Activated naive CD8-positive, alpha-beta T cell (primary cell): ENCODE measurements at regions not wholly inside any gene's neighbourhood (a gene's known extent, or its start where the extent isn't known, plus 50 kb on each side); places are given as distances from the start of the nearest gene placed in this dataset.

ENCODE experiments used
- H3K27ac Mint-ChIP-seq: one replicate; pipeline ENCODE4 v1.8.0; 2021; ENCODE audit warnings: mixed read lengths
- H3K27me3 Mint-ChIP-seq: one replicate; pipeline ENCODE4 v1.8.0; 2021; ENCODE audit warnings: mixed read lengths
- H3K36me3 Mint-ChIP-seq: one replicate; pipeline ENCODE4 v1.8.0; 2021; ENCODE audit warnings: mixed read lengths
- H3K4me1 Mint-ChIP-seq: one replicate; pipeline ENCODE4 v1.8.0; 2021; ENCODE audit warnings: low read depth, mixed read lengths
- H3K4me3 Mint-ChIP-seq: one replicate; pipeline ENCODE4 v1.8.0; 2021; ENCODE audit warnings: mild to moderate bottlenecking, mixed read lengths
- H3K9me3 Mint-ChIP-seq: one replicate; pipeline ENCODE4 v1.8.0; 2021; ENCODE audit warnings: low read depth, mixed read lengths

DNA sequence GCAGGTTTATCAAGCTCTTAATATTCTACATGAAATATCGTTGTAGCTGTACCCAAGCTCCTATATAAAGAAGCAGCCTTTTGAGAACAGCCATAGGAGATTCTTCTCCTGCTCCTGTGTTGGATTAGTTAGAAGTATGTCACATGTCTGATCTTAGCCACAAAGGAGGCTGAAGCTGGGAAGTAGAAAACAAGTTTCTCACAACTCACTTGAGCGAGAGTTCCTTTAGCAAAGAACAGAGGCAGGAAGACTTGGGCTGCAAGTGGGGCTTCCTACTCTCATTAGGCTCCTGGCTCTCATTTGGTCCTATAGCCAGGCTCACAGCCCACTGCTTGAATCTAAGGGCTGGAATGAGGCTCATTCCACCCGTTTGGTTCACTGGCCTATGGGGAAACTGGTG is 281.9 kb downstream of the BTG1 start:
- Mint-ChIP-seq H3K27me3 (no peaks in the 10 kb centered on the region), H3K27ac (peak overlapping the region; percentile 46), H3K9me3 (no peaks in the 10 kb centered on the region), H3K4me3 (no peak overlapping the region), H3K4me1 (peaks cover 50% of the 10 kb centered on the region), H3K36me3 (peaks cover 13% of the 10 kb centered on the region)

GRCh38 chr12:91861554-91861953 is 284.1 kb downstream of the BTG1 start:
- H3K36me3 Mint-ChIP-seq, result peaks cover 17% of the 10 kb centered on the region
- no peaks in the 10 kb centered on the region for H3K9me3 Mint-ChIP-seq
- H3K4me1 Mint-ChIP-seq, result peaks cover 57% of the 10 kb centered on the region
- no peaks in the 10 kb centered on the region for H3K27me3 Mint-ChIP-seq
- H3K4me3 Mint-ChIP-seq, result no peak overlapping the region
- H3K27ac Mint-ChIP-seq, result no peak overlapping the region

- Mint-ChIP-seq H3K36me3 (peaks cover 12% of the 10 kb centered on the region), H3K27me3 (no peaks in the 10 kb centered on the region), H3K4me1 (peaks cover 51% of the 10 kb centered on the region), H3K27ac (no peak overlapping the region), H3K4me3 (no peak overlapping the region), H3K9me3 (no peaks in the 10 kb centered on the region)
Measured at GRCh38 chr12:91859347-91859746, 286.3 kb downstream of the BTG1 start.

- H3K9me3 Mint-ChIP-seq, result no peaks in the 10 kb centered on the region
- no peak overlapping the region for H3K27ac Mint-ChIP-seq
- no peak overlapping the region for H3K4me3 Mint-ChIP-seq
- H3K27me3 Mint-ChIP-seq, result no peaks in the 10 kb centered on the region
- peaks cover 10% of the 10 kb centered on the region for H3K36me3 Mint-ChIP-seq
- peaks cover 42% of the 10 kb centered on the region for H3K4me1 Mint-ChIP-seq
Measured at GRCh38 chr12:91857813-91858542, 287.7 kb downstream of the BTG1 start.

DNA sequence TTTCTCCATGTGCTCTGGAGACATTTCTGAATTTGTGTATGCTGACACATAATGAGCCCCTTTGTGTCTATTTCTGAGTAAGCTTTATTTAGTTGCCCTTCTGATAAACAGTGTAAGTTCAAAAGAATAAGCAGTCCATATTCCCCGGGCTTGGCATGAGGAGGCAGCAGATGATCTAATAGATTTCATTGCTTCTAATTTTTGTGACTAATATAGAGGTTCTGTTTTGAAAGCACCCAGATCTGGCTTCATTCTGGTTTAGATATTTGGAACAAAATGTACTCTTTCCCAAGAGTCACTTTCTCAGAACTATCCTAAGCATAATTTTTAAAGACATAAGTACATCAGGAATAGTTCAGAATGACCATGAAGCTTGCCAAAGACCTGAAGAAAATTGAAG is 290.9 kb downstream of the BTG1 start:
- Mint-ChIP-seq H3K4me3 (no peak overlapping the region), H3K27ac (peak overlapping the region; percentile 16), H3K4me1 (peaks cover 35% of the 10 kb centered on the region), H3K9me3 (no peaks in the 10 kb centered on the region), H3K36me3 (peaks cover 7% of the 10 kb centered on the region), H3K27me3 (no peaks in the 10 kb centered on the region)

DNA sequence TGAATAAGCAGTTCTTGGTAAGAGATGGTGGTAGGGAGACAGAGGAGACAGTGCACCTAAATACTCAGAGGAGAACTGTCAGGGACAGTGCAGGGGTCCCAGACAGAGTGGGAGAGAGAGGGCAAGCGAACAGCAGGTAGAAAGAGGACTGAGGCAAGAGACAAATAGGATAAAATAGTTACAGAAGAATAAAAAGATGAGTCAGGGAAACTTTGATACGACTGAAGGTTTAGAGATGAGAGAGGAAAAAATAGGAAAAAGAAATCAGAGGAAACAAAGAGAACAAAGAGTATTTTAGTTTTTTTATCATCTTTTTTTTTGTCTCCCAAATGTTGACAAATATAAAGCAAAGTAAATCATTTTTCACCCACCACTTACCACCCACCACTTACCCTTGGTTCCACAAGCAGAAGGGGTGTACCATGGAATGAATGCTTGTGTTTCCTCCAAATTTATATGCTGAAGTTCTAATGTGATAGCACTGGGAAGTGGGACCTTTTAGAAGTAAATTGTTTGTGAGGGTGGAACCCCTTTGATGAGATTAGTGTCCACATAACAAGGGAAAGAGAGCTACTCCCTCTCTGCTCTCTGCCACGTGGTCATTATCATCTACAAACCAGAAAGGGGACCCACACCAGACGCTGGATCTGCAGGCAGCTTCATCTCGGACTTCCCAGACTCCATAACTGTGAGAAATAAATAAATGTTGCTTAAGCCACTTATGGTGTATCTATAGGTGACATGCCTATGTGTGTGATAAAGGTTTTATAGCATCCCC is 292.1 kb downstream of the BTG1 start:
- Mint-ChIP-seq H3K4me1 (peaks cover 33% of the 10 kb centered on the region), H3K36me3 (peaks cover 4% of the 10 kb centered on the region), H3K4me3 (no peak overlapping the region), H3K9me3 (no peaks in the 10 kb centered on the region), H3K27ac (no peak overlapping the region), H3K27me3 (no peaks in the 10 kb centered on the region)

DNA sequence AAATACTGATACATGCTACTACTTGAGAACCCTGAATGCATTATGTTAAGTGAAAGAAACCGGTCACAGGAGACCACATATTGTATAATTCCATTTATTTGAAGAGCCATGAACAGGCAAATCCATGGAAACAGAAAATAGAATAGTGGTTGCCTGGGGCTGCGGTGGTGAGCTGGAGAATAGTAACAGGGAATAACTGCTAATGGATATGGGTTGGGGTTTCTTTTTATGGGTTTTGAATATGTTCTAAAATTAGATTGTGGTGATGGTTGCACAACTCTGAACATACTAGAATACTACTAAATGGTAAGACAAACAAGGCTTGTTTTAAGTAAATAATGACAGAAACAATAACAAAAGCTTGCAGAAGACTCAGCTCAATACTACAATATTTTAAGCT is 293.0 kb downstream of the BTG1 start:
- H3K4me1 Mint-ChIP-seq, result peaks cover 25% of the 10 kb centered on the region
- no peaks in the 10 kb centered on the region for H3K9me3 Mint-ChIP-seq
- H3K27ac Mint-ChIP-seq, result no peak overlapping the region
- no peaks in the 10 kb centered on the region for H3K27me3 Mint-ChIP-seq
- peaks cover 2% of the 10 kb centered on the region for H3K36me3 Mint-ChIP-seq
- no peak overlapping the region for H3K4me3 Mint-ChIP-seq

GRCh38 chr12:91851741-91852477 is 293.7 kb downstream of the BTG1 start:
- Mint-ChIP-seq H3K27ac (no peak overlapping the region), H3K36me3 (peaks cover 5% of the 10 kb centered on the region), H3K4me1 (peaks cover 25% of the 10 kb centered on the region), H3K9me3 (no peaks in the 10 kb centered on the region), H3K27me3 (no peaks in the 10 kb centered on the region), H3K4me3 (no peak overlapping the region)

- Mint-ChIP-seq H3K4me3 (no peak overlapping the region), H3K4me1 (peaks cover 19% of the 10 kb centered on the region), H3K27ac (no peak overlapping the region), H3K27me3 (no peaks in the 10 kb centered on the region), H3K36me3 (peaks cover 22% of the 10 kb centered on the region), H3K9me3 (peaks cover 7% of the 10 kb centered on the region)
Measured at GRCh38 chr12:91846466-91847055, 299.1 kb downstream of the BTG1 start.

GRCh38 chr12:91845365-91845764 is 300.3 kb downstream of the BTG1 start:
- Mint-ChIP-seq H3K27me3 (no peaks in the 10 kb centered on the region), H3K4me3 (no peak overlapping the region), H3K27ac (peak overlapping the region; percentile 61), H3K36me3 (peaks cover 22% of the 10 kb centered on the region), H3K9me3 (peaks cover 7% of the 10 kb centered on the region), H3K4me1 (peaks cover 16% of the 10 kb centered on the region)

DNA sequence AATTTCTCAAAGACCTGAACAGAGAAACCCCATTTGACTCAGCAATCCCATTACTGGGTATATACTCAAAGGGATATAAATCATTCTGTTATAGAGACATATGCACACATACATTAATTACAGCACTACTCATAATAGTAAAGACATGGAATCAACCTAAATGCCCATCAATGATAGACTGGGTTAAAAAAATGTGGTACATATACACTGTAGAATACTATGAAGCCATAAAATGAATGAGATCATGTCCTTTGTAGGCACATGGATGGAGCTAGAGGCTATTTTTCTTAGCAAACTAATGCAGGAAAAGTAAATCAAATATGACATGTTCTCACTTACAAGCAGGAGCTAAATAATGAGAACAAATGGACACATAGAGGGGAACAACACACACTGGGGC is 303.8 kb downstream of the BTG1 start:
- H3K36me3 Mint-ChIP-seq, result peaks cover 21% of the 10 kb centered on the region
- H3K27ac Mint-ChIP-seq, result no peak overlapping the region
- H3K9me3 Mint-ChIP-seq, result peaks cover 7% of the 10 kb centered on the region
- no peak overlapping the region for H3K4me3 Mint-ChIP-seq
- H3K27me3 Mint-ChIP-seq, result no peaks in the 10 kb centered on the region
- H3K4me1 Mint-ChIP-seq, result peaks cover 19% of the 10 kb centered on the region

DNA sequence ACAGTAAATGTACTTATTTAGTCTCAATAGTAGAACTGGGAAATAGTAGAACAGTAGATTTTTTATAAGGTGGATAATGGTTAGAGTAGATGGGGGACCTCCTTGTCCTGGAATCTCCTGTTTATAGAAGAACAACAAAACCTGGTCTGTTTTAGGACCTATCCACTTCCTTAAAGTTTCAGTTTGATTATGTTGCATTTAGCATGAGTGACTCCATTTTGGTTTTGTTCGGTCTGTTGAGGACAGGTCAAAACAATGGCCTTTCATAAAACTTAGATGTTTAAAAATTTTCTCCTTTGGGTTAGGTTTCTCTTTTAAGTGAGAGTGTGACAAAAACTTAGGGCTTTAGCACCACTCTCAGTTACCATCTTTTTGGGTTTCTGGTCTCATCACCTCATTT is 308.9 kb downstream of the BTG1 start:
- Mint-ChIP-seq H3K9me3 (peaks cover 5% of the 10 kb centered on the region), H3K4me3 (no peak overlapping the region), H3K27ac (no peak overlapping the region), H3K4me1 (peaks cover 27% of the 10 kb centered on the region), H3K27me3 (no peaks in the 10 kb centered on the region), H3K36me3 (peaks cover 7% of the 10 kb centered on the region)

DNA sequence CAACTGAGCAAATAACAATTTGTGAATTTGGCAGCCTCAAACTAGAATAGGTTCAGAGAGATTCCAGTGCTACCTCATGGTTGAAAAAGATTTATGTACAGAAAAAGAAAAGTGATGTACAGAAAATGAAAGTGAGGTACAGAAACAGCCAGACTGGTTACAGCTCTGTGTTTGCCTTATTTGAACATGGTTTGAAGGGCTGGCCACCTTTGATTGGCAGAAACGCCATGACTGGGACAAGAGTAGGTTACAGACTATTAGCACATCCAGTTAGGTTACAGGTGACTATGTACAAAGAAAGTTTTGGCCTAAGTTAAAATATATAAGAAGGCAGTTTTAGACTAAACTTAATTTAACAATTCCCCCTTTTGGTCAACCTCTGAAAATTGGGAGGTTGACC is 309.4 kb downstream of the BTG1 start:
- Mint-ChIP-seq H3K27ac (no peak overlapping the region), H3K9me3 (peaks cover 5% of the 10 kb centered on the region), H3K4me3 (no peak overlapping the region), H3K4me1 (peaks cover 27% of the 10 kb centered on the region), H3K36me3 (peaks cover 7% of the 10 kb centered on the region), H3K27me3 (no peaks in the 10 kb centered on the region)

GRCh38 chr12:91835693-91836092 is 310.0 kb downstream of the BTG1 start:
- Mint-ChIP-seq H3K4me1 (peaks cover 27% of the 10 kb centered on the region), H3K27me3 (no peaks in the 10 kb centered on the region), H3K27ac (no peak overlapping the region), H3K36me3 (peaks cover 7% of the 10 kb centered on the region), H3K4me3 (no peak overlapping the region), H3K9me3 (peaks cover 5% of the 10 kb centered on the region)
